Fibroblast of lung (primary cell): ENCODE measurements at regions not wholly inside any gene's neighbourhood (a gene's known extent, or its start where the extent isn't known, plus 50 kb on each side); places are given as distances from the start of the nearest gene placed in this dataset.

Experiments used
- DNase-seq, 2 donors: peaks; one replicate each; pipeline versions ENCODE4 v3.0.0 to v3.0.0-alpha.2; 2010; ENCODE audit warnings: low read depth in 2 of 2
- H2AFZ ChIP-seq: 2 replicates; pipeline ENCODE4 v1.5.1; 2012; ENCODE audit warnings: low read length, control low read depth, inconsistent platforms
- H3K27ac ChIP-seq: 2 replicates; pipeline ENCODE4 v1.5.1; 2011; ENCODE audit warnings: low read length, control low read depth; ENCODE audit not compliant: insufficient read depth
- H3K27me3 ChIP-seq: 2 replicates; pipeline ENCODE4 v1.5.1; 2011; ENCODE audit warnings: mild to moderate bottlenecking, low read length; ENCODE audit not compliant: control insufficient read depth, insufficient read depth
- H3K36me3 ChIP-seq: 2 replicates; pipeline ENCODE4 v1.5.1; 2011; ENCODE audit warnings: low read length; ENCODE audit not compliant: control insufficient read depth, insufficient read depth
- H3K4me1 ChIP-seq: 2 replicates; pipeline ENCODE4 v1.5.1; 2011; ENCODE audit warnings: low read length; ENCODE audit not compliant: control insufficient read depth, insufficient read depth; ENCODE audit errors: extremely low read depth
- H3K4me2 ChIP-seq: 2 replicates; pipeline ENCODE4 v1.5.1; 2011; ENCODE audit warnings: low read length, control low read depth; ENCODE audit not compliant: insufficient read depth; ENCODE audit errors: extremely low read depth
- H3K4me3 ChIP-seq, 4 experiments: fragments of 200-600 bp in 1 of 4; sonication (generic) in 1 of 4; replicated peaks in 1 of 4; 2 replicates each; pipeline ENCODE4 v1.5.1; 2011 to 2016; ENCODE audit warnings: low read length in 4 of 4, low read depth in 3 of 4, mild to moderate bottlenecking in 3 of 4, control low read depth in 2 of 4, inconsistent platforms in 1 of 4, mixed read lengths in 1 of 4; ENCODE audit not compliant: insufficient read depth in 1 of 4; ENCODE audit errors: control extremely low read depth in 1 of 4
- H3K79me2 ChIP-seq: 2 replicates; pipeline ENCODE4 v1.5.1; 2012; ENCODE audit warnings: mild to moderate bottlenecking, low read length, inconsistent platforms; ENCODE audit not compliant: control insufficient read depth, insufficient read depth
- H3K9ac ChIP-seq: 2 replicates; pipeline ENCODE4 v1.5.1; 2011; ENCODE audit warnings: mild to moderate bottlenecking, low read length, control low read depth; ENCODE audit not compliant: insufficient read depth
- H3K9me3 ChIP-seq: 2 replicates; pipeline ENCODE4 v1.5.1; 2012; ENCODE audit warnings: low read depth, low read length; ENCODE audit not compliant: control insufficient read depth, insufficient read depth
- H4K20me1 ChIP-seq: 2 replicates; pipeline ENCODE4 v1.5.1; 2011; ENCODE audit warnings: low read length; ENCODE audit not compliant: control insufficient read depth, insufficient read depth; ENCODE audit errors: extremely low read depth
- EZH2 ChIP-seq: IDR thresholded peaks from 2 replicates; pipeline ENCODE4 v1.5.1; 2012; ENCODE audit warnings: low read length, control low read depth, mild to moderate bottlenecking; ENCODE audit errors: missing control alignments
- TF ChIP-seq, protein P1 (sequence below), 2 donors: IDR thresholded peaks in 1 of 2; conservative IDR thresholded peaks in 1 of 2; 1 replicate in 1 of 2; 2 replicates in 1 of 2; pipeline ENCODE4 v1.5.1; 2011 to 2012; ENCODE audit warnings: low read length in 2 of 2, control low read depth in 1 of 2, inconsistent platforms in 1 of 2, low read depth in 1 of 2, mild to moderate bottlenecking in 1 of 2

- H4K20me1 ChIP-seq, result no peaks in the 10 kb centered on the region
- TF ChIP-seq, protein P1, sequence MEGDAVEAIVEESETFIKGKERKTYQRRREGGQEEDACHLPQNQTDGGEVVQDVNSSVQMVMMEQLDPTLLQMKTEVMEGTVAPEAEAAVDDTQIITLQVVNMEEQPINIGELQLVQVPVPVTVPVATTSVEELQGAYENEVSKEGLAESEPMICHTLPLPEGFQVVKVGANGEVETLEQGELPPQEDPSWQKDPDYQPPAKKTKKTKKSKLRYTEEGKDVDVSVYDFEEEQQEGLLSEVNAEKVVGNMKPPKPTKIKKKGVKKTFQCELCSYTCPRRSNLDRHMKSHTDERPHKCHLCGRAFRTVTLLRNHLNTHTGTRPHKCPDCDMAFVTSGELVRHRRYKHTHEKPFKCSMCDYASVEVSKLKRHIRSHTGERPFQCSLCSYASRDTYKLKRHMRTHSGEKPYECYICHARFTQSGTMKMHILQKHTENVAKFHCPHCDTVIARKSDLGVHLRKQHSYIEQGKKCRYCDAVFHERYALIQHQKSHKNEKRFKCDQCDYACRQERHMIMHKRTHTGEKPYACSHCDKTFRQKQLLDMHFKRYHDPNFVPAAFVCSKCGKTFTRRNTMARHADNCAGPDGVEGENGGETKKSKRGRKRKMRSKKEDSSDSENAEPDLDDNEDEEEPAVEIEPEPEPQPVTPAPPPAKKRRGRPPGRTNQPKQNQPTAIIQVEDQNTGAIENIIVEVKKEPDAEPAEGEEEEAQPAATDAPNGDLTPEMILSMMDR (conservative IDR thresholded peaks at IDR 0.05 in 1 of 2, IDR thresholded peaks at IDR 0.05 in 1 of 2; ENCODE audit: low read depth in 1 of 2, low read length in 2 of 2), result no peak
- no peak for TF ChIP-seq EZH2
- H3K4me2 ChIP-seq, result no peak overlapping the region
- DNase-seq, result peak in 1 of 2 donors; percentile 6
- H2AFZ ChIP-seq, result no peak overlapping the region
- H3K27ac ChIP-seq, result no peak overlapping the region
- H3K4me3 ChIP-seq, result no peak overlapping the region
- H3K27me3 ChIP-seq, result no peaks in the 10 kb centered on the region
- no peaks in the 10 kb centered on the region for H3K79me2 ChIP-seq
- H3K36me3 ChIP-seq, result no peaks in the 10 kb centered on the region
- H3K4me1 ChIP-seq, result no peaks in the 10 kb centered on the region
- H3K9ac ChIP-seq, result no peak overlapping the region
- no peaks in the 10 kb centered on the region for H3K9me3 ChIP-seq
Observed at GRCh38 chr6:16842676-16843075, 81.4 kb upstream of the ATXN1 start.

GRCh38 chr6:16841241-16841640, 80.0 kb upstream of the ATXN1 start:
- Histone ChIP-seq H3K4me2 (no peak overlapping the region), H2AFZ (no peak overlapping the region), H3K79me2 (no peaks in the 10 kb centered on the region), H3K4me3 (no peak overlapping the region), H3K27ac (no peak overlapping the region), H3K36me3 (no peaks in the 10 kb centered on the region), H3K9ac (no peak overlapping the region), H3K4me1 (peaks cover 4% of the 10 kb centered on the region), H4K20me1 (no peaks in the 10 kb centered on the region), H3K27me3 (no peaks in the 10 kb centered on the region), H3K9me3 (no peaks in the 10 kb centered on the region)
- TF ChIP-seq, protein P1 (conservative IDR thresholded peaks at IDR 0.05 in 1 of 2, IDR thresholded peaks at IDR 0.05 in 1 of 2; ENCODE audit: low read depth in 1 of 2, low read length in 2 of 2), result no peak
- TF ChIP-seq EZH2, result no peak
- peak in 1 of 2 donors; percentile 38 for DNase-seq

- no peak overlapping the region for H3K4me2 ChIP-seq
- no peaks in the 10 kb centered on the region for H3K36me3 ChIP-seq
- no peak for TF ChIP-seq EZH2
- TF ChIP-seq, protein P1 (conservative IDR thresholded peaks at IDR 0.05 in 1 of 2, IDR thresholded peaks at IDR 0.05 in 1 of 2; ENCODE audit: low read depth in 1 of 2, low read length in 2 of 2), result no peak
- H3K27me3 ChIP-seq, result no peaks in the 10 kb centered on the region
- H3K9me3 ChIP-seq, result no peaks in the 10 kb centered on the region
- peaks cover 4% of the 10 kb centered on the region for H3K4me1 ChIP-seq
- H4K20me1 ChIP-seq, result no peaks in the 10 kb centered on the region
- no peak overlapping the region for H3K9ac ChIP-seq
- H3K79me2 ChIP-seq, result no peaks in the 10 kb centered on the region
- no peak overlapping the region for H3K27ac ChIP-seq
- H3K4me3 ChIP-seq, result no peak overlapping the region
- H2AFZ ChIP-seq, result peak overlapping the region; percentile 9
- no peak for DNase-seq
Observed at GRCh38 chr6:16840725-16841124, 79.5 kb upstream of the ATXN1 start.
